HCT116 (cell line): ENCODE measurements at regions not wholly inside any gene's neighbourhood (a gene's known extent, or its start where the extent isn't known, plus 50 kb on each side); places are given as distances from the start of the nearest gene placed in this dataset.

Experiments
- ATAC-seq: fragments of 200-7000 bp; cut with Tn5 transposase; 2 replicates; pipeline ENCODE4 v1.9.1; 2020; ENCODE audit warnings: mild to moderate bottlenecking, moderate library complexity
- BruUV-seq: library from RNA; stranded (reverse); fragments of 400-500 nt; replicated peaks from 2 replicates; lab custom pipeline; 2021; lab: Mats Ljungman, UMichigan
- CTCF ChIA-PET: fragments of 300-600 bp; sonication (Branson Sonifier 250); formaldehyde crosslinking; loops from one replicate; lab custom pipeline; 2021; ENCODE audit warnings: antibody characterized with exemption; lab: Charles Lee
- POLR2A ChIA-PET: fragments of 300-600, 350-600 bp; sonication (Branson Sonifier 250); formaldehyde crosslinking; loops from one replicate; lab custom pipeline; 2021; ENCODE audit warnings: antibody characterized with exemption; lab: Charles Lee
- RAD21 ChIA-PET, 2 experiments: fragments of 300-600 bp; sonication (Branson Sonifier 250); formaldehyde crosslinking; loops; one replicate each; lab custom pipeline; 2023; ENCODE audit warnings: low total read pairs in 2 of 2; ENCODE audit not compliant: uncharacterized antibody in 2 of 2, unreplicated experiment in 2 of 2, low non-redundant PET in 1 of 2; lab: Charles Lee
- DNase-seq: peaks from one replicate; pipeline ENCODE4 v3.0.0-alpha.2; 2010; ENCODE audit warnings: low read depth, low spot score
- H2AFZ ChIP-seq: fragments of 200-600 bp; shearing (Covaris generic), sonication (generic); 2 replicates; pipeline ENCODE4 v1.6.1; 2017; ENCODE audit warnings: low read depth, mixed run types, mixed read lengths, antibody characterized with exemption, low read length; ENCODE audit not compliant: poor library complexity, severe bottlenecking
- H3K27ac ChIP-seq: 2 replicates; pipeline ENCODE4 v1.5.1; 2012; ENCODE audit warnings: low read depth, low read length
- H3K27me3 ChIP-seq: fragments of 200-600 bp; sonication (generic); 2 replicates; pipeline ENCODE4 v1.6.1; 2016; ENCODE audit warnings: mixed run types, low read length, mixed read lengths; ENCODE audit not compliant: insufficient read depth
- H3K36me3 ChIP-seq, 2 experiments: fragments of 200-500 bp in 1 of 2; fragments of 200-600 bp in 1 of 2; sonication (Bioruptor generic) in 1 of 2; sonication (generic) in 1 of 2; 2 replicates each; pipeline versions ENCODE4 v1.5.1 to v1.6.1; 2014 to 2016; ENCODE audit warnings: low read length in 2 of 2, inconsistent platforms in 1 of 2, mixed read lengths in 1 of 2, mixed run types in 1 of 2; ENCODE audit not compliant: insufficient read depth in 2 of 2, control insufficient read depth in 1 of 2
- H3K4me1 ChIP-seq, 2 experiments: fragments of 200-600 bp in 1 of 2; sonication (generic) in 1 of 2; 2 replicates each; pipeline versions ENCODE4 v1.5.1 to v1.6.1; 2012 to 2017; ENCODE audit warnings: low read length in 2 of 2, inconsistent platforms in 1 of 2, mild to moderate bottlenecking in 1 of 2, mixed read lengths in 1 of 2, mixed run types in 1 of 2, moderate library complexity in 1 of 2; ENCODE audit not compliant: insufficient read depth in 2 of 2, control insufficient read depth in 1 of 2
- H3K4me2 ChIP-seq: fragments of 200-600 bp; sonication (generic); 2 replicates; pipeline ENCODE4 v1.6.1; 2017; ENCODE audit warnings: mixed run types, low read length, mixed read lengths
- H3K4me3 ChIP-seq, 2 experiments: fragments of 200-600 bp in 1 of 2; sonication (generic) in 1 of 2; replicated peaks in 1 of 2; 2 replicates each; pipeline ENCODE4 v1.5.1; 2011 to 2016; ENCODE audit warnings: low read length in 2 of 2, control low read depth in 1 of 2, low read depth in 1 of 2, mild to moderate bottlenecking in 1 of 2, mixed read lengths in 1 of 2, mixed run types in 1 of 2
- H3K79me2 ChIP-seq: fragments of 200-600 bp; sonication (generic); 2 replicates; pipeline ENCODE4 v1.6.1; 2017; ENCODE audit warnings: mild to moderate bottlenecking, mixed run types, low read length, moderate library complexity, mixed read lengths; ENCODE audit not compliant: insufficient read depth
- H3K9ac ChIP-seq: fragments of 200-600 bp; sonication (generic); 2 replicates; pipeline ENCODE4 v1.6.1; 2016; ENCODE audit warnings: low read length, mixed read lengths
- H3K9me2 ChIP-seq: fragments of 200-600 bp; sonication (generic), shearing (Covaris generic); 2 replicates; pipeline ENCODE4 v1.6.1; 2017; ENCODE audit warnings: mixed run types, mild to moderate bottlenecking, moderate library complexity; ENCODE audit not compliant: insufficient read depth
- H3K9me3 ChIP-seq, 2 experiments: fragments of 200-500 bp in 1 of 2; fragments of 200-600 bp in 1 of 2; sonication (Bioruptor generic) in 1 of 2; sonication (generic) in 1 of 2; 2 replicates each; pipeline ENCODE4 v1.6.1; 2014 to 2017; ENCODE audit warnings: low read length in 2 of 2, mixed read lengths in 2 of 2, inconsistent platforms in 1 of 2, low read depth in 1 of 2, mild to moderate bottlenecking in 1 of 2, mixed run types in 1 of 2, moderate library complexity in 1 of 2; ENCODE audit not compliant: control insufficient read depth in 1 of 2, insufficient read depth in 1 of 2
- H4K20me1 ChIP-seq: fragments of 200-600 bp; sonication (generic), shearing (Covaris generic); 2 replicates; pipeline ENCODE4 v1.6.1; 2017; ENCODE audit warnings: mixed run types, mild to moderate bottlenecking, moderate library complexity; ENCODE audit not compliant: insufficient read depth
- ATF3 ChIP-seq: IDR thresholded peaks from 2 replicates; pipeline ENCODE4 v1.6.1; 2012
- CBX3 ChIP-seq: IDR thresholded peaks from 2 replicates; pipeline ENCODE4 v1.6.1; 2012; ENCODE audit warnings: low read depth
- CEBPB ChIP-seq: IDR thresholded peaks from 2 replicates; pipeline ENCODE4 v1.6.1; 2012; ENCODE audit warnings: low read depth
- EZH2 ChIP-seq: fragments of 200-600 bp; sonication (generic); IDR thresholded peaks from 2 replicates; pipeline ENCODE4 v1.6.1; 2017; ENCODE audit warnings: antibody characterized with exemption, mixed run types
- RAD21 ChIP-seq: IDR thresholded peaks from 2 replicates; pipeline ENCODE4 v1.6.1; 2012; ENCODE audit warnings: low read depth, mild to moderate bottlenecking
- SIN3A ChIP-seq: IDR thresholded peaks from 2 replicates; pipeline ENCODE4 v1.6.1; 2012; ENCODE audit warnings: low read depth
- SP1 ChIP-seq: IDR thresholded peaks from 2 replicates; pipeline ENCODE4 v1.6.1; 2012; ENCODE audit warnings: low read depth
- ZBTB33 ChIP-seq: IDR thresholded peaks from 2 replicates; pipeline ENCODE4 v1.6.1; 2011; ENCODE audit warnings: mild to moderate bottlenecking, low read length, moderate library complexity; ENCODE audit not compliant: insufficient replicate concordance; ENCODE audit errors: extremely low read depth
- ZFX ChIP-seq: fragments of 450-650 bp; IDR thresholded peaks from 2 replicates; pipeline ENCODE4 v1.6.1; 2017
- intact Hi-C: fragments of 100-400 bp; cut with micrococcal nuclease; formaldehyde crosslinking; loops from 2 replicates; pipeline ENCODE4 v1.10.0; 2022

GRCh38 chr9:78472111-78472510 is 175.2 kb downstream of the PSAT1 start:
- no peaks in the 10 kb centered on the region for H3K4me1 ChIP-seq
- H4K20me1 ChIP-seq, result no peaks in the 10 kb centered on the region
- RAD21 ChIA-PET, result no interaction called here
- CTCF ChIA-PET, result no interaction called here
- DNase-seq, result no peak
- no peak for ATAC-seq
- no peaks in the 10 kb centered on the region for H3K27me3 ChIP-seq
- H3K9me2 ChIP-seq, result no peaks in the 10 kb centered on the region
- intact Hi-C loops, result no loop called here
- H3K9me3 ChIP-seq, result no peaks in the 10 kb centered on the region
- no peaks in the 10 kb centered on the region for H3K36me3 ChIP-seq
- no TSS peak for BruUV-seq
- no peak overlapping the region for H2AFZ ChIP-seq
- POLR2A ChIA-PET, result no interaction called here
- no peak overlapping the region for H3K9ac ChIP-seq
- no peak overlapping the region for H3K4me3 ChIP-seq
- TF ChIP-seq CEBPB, result no peak
- TF ChIP-seq ATF3, result no peak
- TF ChIP-seq SIN3A, result no peak
- TF ChIP-seq, all 23 proteins: peak for 0
- H3K79me2 ChIP-seq, result no peaks in the 10 kb centered on the region
- no peak overlapping the region for H3K4me2 ChIP-seq
- no peak overlapping the region for H3K27ac ChIP-seq

- RAD21 ChIA-PET, result no interaction called here
- Histone ChIP-seq H4K20me1 (no peaks in the 10 kb centered on the region; the same call in 1 of the 2 replicates), H3K4me3 (no peak overlapping the region)
- intact Hi-C loops, result no loop called here
- TF ChIP-seq SIN3A (no peak), ATF3 (no peak), ZFX (no peak), EZH2 (no peak), SP1 (no peak), RAD21 (no peak), CBX3 (no peak), ZBTB33 (no peak), CEBPB (no peak)
- TF ChIP-seq, all 23 proteins: peak for 0
- no peaks in the 10 kb centered on the region for H3K4me1 ChIP-seq
- H3K4me2 ChIP-seq, result no peak overlapping the region
- BruUV-seq, result no TSS peak
- no peak overlapping the region for H3K9ac ChIP-seq
- no peaks in the 10 kb centered on the region for H3K27me3 ChIP-seq
- no peak overlapping the region for H3K27ac ChIP-seq
- POLR2A ChIA-PET, result no interaction called here
- ATAC-seq (no peak), DNase-seq (no peak)
- peaks cover 4 to 5% of the 10 kb centered on the region in 2 experiments; a peak in 2 of 4 replicates for H3K9me3 ChIP-seq
- no peaks in the 10 kb centered on the region for H3K36me3 ChIP-seq
- no peaks in the 10 kb centered on the region for H3K9me2 ChIP-seq
- no peaks in the 10 kb centered on the region for H3K79me2 ChIP-seq
- H2AFZ ChIP-seq, result no peak overlapping the region
- CTCF ChIA-PET, result no interaction called here
Measured at GRCh38 chr9:78479441-78479840, 182.5 kb downstream of the PSAT1 start.
